Ishikawa (cell line): ENCODE measurements at regions not wholly inside any gene's neighbourhood (a gene's known extent, or its start where the extent isn't known, plus 50 kb on each side); places are given as distances from the start of the nearest gene placed in this dataset.

Experiments
- CEBPB ChIP-seq: IDR thresholded peaks from 2 replicates; pipeline ENCODE4 v1.6.1; 2012
- CREB1 ChIP-seq: IDR thresholded peaks from 2 replicates; pipeline ENCODE4 v1.6.1; 2012; ENCODE audit warnings: low read depth
- EGR1 ChIP-seq: IDR thresholded peaks from 2 replicates; pipeline ENCODE4 v1.6.1; 2012
- EP300 ChIP-seq: IDR thresholded peaks from 2 replicates; pipeline ENCODE4 v1.6.1; 2012; ENCODE audit warnings: borderline replicate concordance
- FOXM1 ChIP-seq: IDR thresholded peaks from 2 replicates; pipeline ENCODE4 v1.6.1; 2012; ENCODE audit warnings: low read depth, borderline replicate concordance
- NFIC ChIP-seq: IDR thresholded peaks from 2 replicates; pipeline ENCODE4 v1.6.1; 2012
- RAD21 ChIP-seq: IDR thresholded peaks from 2 replicates; pipeline ENCODE4 v1.6.1; 2012; ENCODE audit warnings: low read depth
- TAF1 ChIP-seq: IDR thresholded peaks from 2 replicates; pipeline ENCODE4 v1.6.1; 2012; ENCODE audit warnings: low read depth, mild to moderate bottlenecking
- TCF12 ChIP-seq: IDR thresholded peaks from 2 replicates; pipeline ENCODE4 v1.6.1; 2012; ENCODE audit warnings: low read depth
- TEAD4 ChIP-seq: IDR thresholded peaks from 2 replicates; pipeline ENCODE4 v1.6.1; 2012
- USF1 ChIP-seq: IDR thresholded peaks from 2 replicates; pipeline ENCODE4 v1.6.1; 2012
- YY1 ChIP-seq: IDR thresholded peaks from 2 replicates; pipeline ENCODE4 v1.6.1; 2012; ENCODE audit warnings: low read depth
- ZBTB7A ChIP-seq: IDR thresholded peaks from 2 replicates; pipeline ENCODE4 v1.6.1; 2012; ENCODE audit warnings: low read depth
- TF ChIP-seq, protein P1 (sequence below): IDR thresholded peaks from 2 replicates; pipeline ENCODE4 v1.6.1; 2012
- TF ChIP-seq, protein P2 (sequence below): IDR thresholded peaks from 2 replicates; pipeline ENCODE4 v1.6.1; 2012; ENCODE audit warnings: low read depth, mild to moderate bottlenecking

DNA sequence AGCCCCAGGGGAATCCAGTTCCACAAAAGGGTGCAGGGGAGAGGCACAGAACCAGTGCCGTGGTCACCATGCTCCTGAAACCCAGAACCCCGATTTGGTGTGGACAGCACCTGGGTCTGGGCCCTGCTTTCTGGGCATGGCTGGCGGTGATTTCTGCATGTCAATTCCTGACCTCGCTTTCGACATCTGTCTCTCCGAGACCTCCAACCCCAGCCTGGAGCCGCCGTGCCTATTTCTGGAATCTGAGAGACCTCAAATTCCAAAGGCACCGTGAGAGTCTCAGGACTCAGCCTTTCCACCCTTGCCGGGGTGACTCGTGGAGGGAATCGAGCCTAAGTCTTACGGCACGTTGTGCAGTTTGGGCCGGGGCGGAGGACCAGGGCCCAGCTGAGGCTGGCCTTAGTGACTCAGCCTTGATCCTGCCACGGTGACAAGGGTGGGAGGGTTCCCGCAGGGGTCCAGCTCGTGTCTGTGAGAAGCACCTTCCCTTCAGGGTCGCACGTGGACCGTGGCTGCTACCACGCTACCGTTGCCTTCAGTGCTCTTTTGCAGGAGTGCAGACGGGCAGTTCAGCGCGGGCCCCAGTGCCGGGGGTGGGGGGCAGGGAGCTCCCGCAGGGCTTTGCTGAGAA, 133.7 kb downstream of the PXDC1 start:
- TF ChIP-seq CREB1 (no peak), FOXM1 (no peak), USF1 (no peak), RAD21 (no peak), EP300 (no peak), TCF12 (no peak), ZBTB7A (no peak), YY1 (no peak), CEBPB (no peak), NFIC (no peak), EGR1 (no peak), TAF1 (no peak), TEAD4 (no peak)
- TF ChIP-seq, protein P1, sequence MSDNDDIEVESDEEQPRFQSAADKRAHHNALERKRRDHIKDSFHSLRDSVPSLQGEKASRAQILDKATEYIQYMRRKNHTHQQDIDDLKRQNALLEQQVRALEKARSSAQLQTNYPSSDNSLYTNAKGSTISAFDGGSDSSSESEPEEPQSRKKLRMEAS, result no peak
- TF ChIP-seq, protein P2, sequence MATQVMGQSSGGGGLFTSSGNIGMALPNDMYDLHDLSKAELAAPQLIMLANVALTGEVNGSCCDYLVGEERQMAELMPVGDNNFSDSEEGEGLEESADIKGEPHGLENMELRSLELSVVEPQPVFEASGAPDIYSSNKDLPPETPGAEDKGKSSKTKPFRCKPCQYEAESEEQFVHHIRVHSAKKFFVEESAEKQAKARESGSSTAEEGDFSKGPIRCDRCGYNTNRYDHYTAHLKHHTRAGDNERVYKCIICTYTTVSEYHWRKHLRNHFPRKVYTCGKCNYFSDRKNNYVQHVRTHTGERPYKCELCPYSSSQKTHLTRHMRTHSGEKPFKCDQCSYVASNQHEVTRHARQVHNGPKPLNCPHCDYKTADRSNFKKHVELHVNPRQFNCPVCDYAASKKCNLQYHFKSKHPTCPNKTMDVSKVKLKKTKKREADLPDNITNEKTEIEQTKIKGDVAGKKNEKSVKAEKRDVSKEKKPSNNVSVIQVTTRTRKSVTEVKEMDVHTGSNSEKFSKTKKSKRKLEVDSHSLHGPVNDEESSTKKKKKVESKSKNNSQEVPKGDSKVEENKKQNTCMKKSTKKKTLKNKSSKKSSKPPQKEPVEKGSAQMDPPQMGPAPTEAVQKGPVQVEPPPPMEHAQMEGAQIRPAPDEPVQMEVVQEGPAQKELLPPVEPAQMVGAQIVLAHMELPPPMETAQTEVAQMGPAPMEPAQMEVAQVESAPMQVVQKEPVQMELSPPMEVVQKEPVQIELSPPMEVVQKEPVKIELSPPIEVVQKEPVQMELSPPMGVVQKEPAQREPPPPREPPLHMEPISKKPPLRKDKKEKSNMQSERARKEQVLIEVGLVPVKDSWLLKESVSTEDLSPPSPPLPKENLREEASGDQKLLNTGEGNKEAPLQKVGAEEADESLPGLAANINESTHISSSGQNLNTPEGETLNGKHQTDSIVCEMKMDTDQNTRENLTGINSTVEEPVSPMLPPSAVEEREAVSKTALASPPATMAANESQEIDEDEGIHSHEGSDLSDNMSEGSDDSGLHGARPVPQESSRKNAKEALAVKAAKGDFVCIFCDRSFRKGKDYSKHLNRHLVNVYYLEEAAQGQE, result no peak

DNA sequence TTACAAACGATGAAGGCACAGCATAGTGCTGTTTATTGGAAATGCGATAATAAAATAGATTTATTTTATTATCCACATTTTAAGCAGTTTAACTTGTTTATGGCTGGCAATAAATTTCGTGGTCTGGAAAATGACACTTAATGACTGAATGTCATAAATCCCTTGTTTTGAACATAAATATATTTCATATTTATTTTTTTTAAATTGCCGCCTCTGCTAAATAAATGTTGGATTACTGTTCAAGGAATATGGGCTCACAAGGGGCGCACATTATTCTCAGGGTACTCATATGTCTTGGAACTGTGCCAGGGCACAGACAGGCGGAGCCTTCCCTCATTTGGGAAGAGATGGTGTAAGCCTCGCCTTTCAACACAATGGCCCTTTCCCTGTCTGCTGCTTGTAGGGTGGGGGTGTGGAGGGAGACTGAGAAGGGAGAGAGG, 134.3 kb downstream of the PXDC1 start:
- no peak for TF ChIP-seq EP300
- no peak for TF ChIP-seq NFIC
- no peak for TF ChIP-seq TCF12
- TF ChIP-seq CREB1, result no peak
- no peak for TF ChIP-seq FOXM1
- no peak for TF ChIP-seq TEAD4
- TF ChIP-seq RAD21, result no peak
- TF ChIP-seq, protein P2, result no peak
- TF ChIP-seq EGR1, result no peak
- TF ChIP-seq USF1, result no peak
- TF ChIP-seq CEBPB, result no peak
- TF ChIP-seq, protein P1, result no peak
- TF ChIP-seq ZBTB7A, result no peak
- no peak for TF ChIP-seq TAF1
- no peak for TF ChIP-seq YY1

DNA sequence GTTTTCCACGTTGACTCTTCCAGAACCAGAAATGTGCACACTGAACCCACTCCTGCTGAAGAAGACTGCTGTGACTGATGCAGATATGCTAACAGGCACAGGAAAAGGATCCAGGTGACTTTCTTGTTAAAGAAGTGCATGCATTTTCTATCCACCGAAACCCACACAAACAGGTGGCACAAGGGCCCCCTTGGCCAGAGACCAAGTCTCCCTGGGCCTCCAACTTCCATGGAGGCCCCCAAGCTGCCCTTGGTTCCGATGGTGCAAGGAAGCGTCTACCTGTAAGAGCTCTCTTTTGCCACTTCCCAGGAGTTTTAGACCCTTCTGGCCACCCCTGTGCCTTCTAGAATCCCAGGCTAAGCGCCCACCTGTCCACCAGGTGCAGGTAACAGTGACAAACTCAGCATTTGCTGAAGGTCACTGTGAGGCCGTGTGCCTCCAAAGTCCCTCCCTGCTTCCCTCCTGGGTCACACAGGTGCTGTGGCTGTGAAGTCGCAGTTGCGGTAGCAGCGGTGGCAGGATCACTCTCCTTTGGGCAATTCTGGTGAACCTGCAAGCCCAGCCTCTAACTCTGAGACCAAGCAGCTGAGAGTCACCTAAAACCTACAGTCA, 134.8 kb downstream of the PXDC1 start:
- TF ChIP-seq FOXM1, result no peak
- TF ChIP-seq CEBPB, result no peak
- TF ChIP-seq ZBTB7A, result no peak
- no peak for TF ChIP-seq TCF12
- TF ChIP-seq EGR1, result no peak
- TF ChIP-seq TAF1, result no peak
- TF ChIP-seq NFIC, result no peak
- no peak for TF ChIP-seq RAD21
- TF ChIP-seq, protein P1, result no peak
- no peak for TF ChIP-seq CREB1
- TF ChIP-seq EP300, result no peak
- no peak for TF ChIP-seq USF1

DNA sequence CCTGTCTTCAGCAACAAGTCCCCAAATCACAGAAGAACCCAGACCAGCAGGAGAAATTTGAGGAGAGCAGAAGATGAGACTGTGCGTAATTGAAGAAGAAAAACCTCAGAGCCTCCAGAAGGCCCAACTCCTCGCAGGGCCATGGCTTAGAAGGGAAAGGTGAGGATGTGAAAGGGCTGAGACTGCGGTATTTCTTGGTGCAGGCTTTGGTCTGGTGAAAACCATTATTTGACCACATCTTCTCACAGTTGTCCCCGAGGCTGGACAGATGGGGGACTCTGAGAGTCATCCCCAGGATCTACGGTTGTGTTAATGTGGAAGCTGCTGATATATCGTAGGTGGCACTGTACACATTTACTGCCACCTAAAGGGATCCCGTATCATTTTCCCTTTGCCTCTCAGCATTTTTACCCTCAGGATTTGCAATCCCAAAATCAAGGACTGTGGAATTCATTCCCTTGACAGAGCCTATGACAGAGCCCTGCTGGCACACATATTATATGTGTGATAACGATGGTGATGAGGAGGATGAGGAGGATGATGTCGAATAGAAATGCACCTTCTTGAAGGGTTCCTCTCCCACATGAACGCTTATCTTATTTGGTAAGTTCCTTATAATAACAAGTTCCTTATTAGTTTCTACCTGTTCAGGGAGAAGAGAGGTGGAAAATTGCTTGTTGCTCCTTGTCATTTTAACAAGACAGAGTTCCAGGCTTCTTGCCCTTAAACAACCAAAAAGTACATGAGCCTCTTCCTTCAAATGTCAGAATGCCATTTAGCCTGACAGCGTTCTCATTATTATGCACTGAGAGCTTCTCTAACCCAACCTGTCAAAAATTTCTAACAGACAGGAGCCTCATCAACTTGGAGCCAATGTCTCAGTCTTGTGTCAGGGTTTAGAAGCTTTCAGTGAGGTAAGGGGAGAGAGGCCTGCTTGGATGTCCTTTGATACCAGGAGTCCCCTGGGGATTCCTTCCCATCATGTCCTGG, 135.8 kb downstream of the PXDC1 start:
- no peak for TF ChIP-seq EP300
- no peak for TF ChIP-seq CEBPB
- no peak for TF ChIP-seq RAD21
- no peak for TF ChIP-seq EGR1
- TF ChIP-seq TAF1, result no peak
